Osteocyte (in vitro differentiated cells): ENCODE measurements at regions not wholly inside any gene's neighbourhood (a gene's known extent, or its start where the extent isn't known, plus 50 kb on each side); places are given as distances from the start of the nearest gene placed in this dataset.

Source experiments
- DNase-seq: peaks from one replicate; pipeline ENCODE4 v3.0.0; 2021; ENCODE audit warnings: mixed read lengths; ENCODE audit not compliant: unreplicated experiment; ENCODE audit errors: extremely low spot score
- H3K27ac Mint-ChIP-seq: one replicate; pipeline ENCODE4 v1.8.0; 2021; ENCODE audit warnings: mild to moderate bottlenecking, mixed read lengths; ENCODE audit not compliant: unreplicated experiment
- H3K27me3 Mint-ChIP-seq: one replicate; pipeline ENCODE4 v1.8.0; 2021; ENCODE audit warnings: mixed read lengths; ENCODE audit not compliant: unreplicated experiment
- H3K36me3 Mint-ChIP-seq: one replicate; pipeline ENCODE4 v1.8.0; 2021; ENCODE audit warnings: mixed read lengths; ENCODE audit not compliant: unreplicated experiment
- H3K4me1 Mint-ChIP-seq: one replicate; pipeline ENCODE4 v1.8.0; 2021; ENCODE audit warnings: mixed read lengths; ENCODE audit not compliant: unreplicated experiment
- H3K4me3 Mint-ChIP-seq: one replicate; pipeline ENCODE4 v1.8.0; 2021; ENCODE audit warnings: mild to moderate bottlenecking, moderate library complexity, mixed read lengths; ENCODE audit not compliant: unreplicated experiment
- H3K9me3 Mint-ChIP-seq: one replicate; pipeline ENCODE4 v1.8.0; 2021; ENCODE audit warnings: mixed read lengths; ENCODE audit not compliant: unreplicated experiment
- CTCF ChIP-seq: fragments of 200-600 bp; sonication (generic); IDR thresholded peaks from 2 replicates; pipeline ENCODE4 v1.5.0; 2021; ENCODE audit warnings: antibody characterized with exemption, mild to moderate bottlenecking, moderate library complexity

GRCh38 chr14:42319996-42320395 is 713.3 kb downstream of the LRFN5 start:
- no peaks in the 10 kb centered on the region for H3K4me1 Mint-ChIP-seq

GRCh38 chr14:42316693-42317092 is 710.0 kb downstream of the LRFN5 start:
- TF ChIP-seq CTCF: no peak
- no peak for DNase-seq
- Mint-ChIP-seq H3K27ac (no peak overlapping the region), H3K9me3 (peaks cover 6% of the 10 kb centered on the region), H3K36me3 (no peaks in the 10 kb centered on the region), H3K4me3 (no peak overlapping the region), H3K27me3 (no peaks in the 10 kb centered on the region), H3K4me1 (no peaks in the 10 kb centered on the region)

More at GRCh38 chr14:42319996-42320395, 713.3 kb downstream of the LRFN5 start:
- Mint-ChIP-seq H3K36me3 (no peaks in the 10 kb centered on the region), H3K9me3 (no peaks in the 10 kb centered on the region), H3K27me3 (no peaks in the 10 kb centered on the region), H3K4me3 (no peak overlapping the region), H3K27ac (no peak overlapping the region)
- no peak for DNase-seq
- TF ChIP-seq CTCF: no peak

GRCh38 chr14:42311876-42312275 is 705.2 kb downstream of the LRFN5 start:
- H3K27me3 Mint-ChIP-seq: no peaks in the 10 kb centered on the region
- H3K27ac Mint-ChIP-seq: no peak overlapping the region
- no peaks in the 10 kb centered on the region for H3K36me3 Mint-ChIP-seq
- H3K4me3 Mint-ChIP-seq: no peak overlapping the region
- H3K9me3 Mint-ChIP-seq: peaks cover 25% of the 10 kb centered on the region
- DNase-seq: no peak
- TF ChIP-seq CTCF: no peak
- H3K4me1 Mint-ChIP-seq: no peaks in the 10 kb centered on the region

GRCh38 chr14:42307239-42307825 is 700.7 kb downstream of the LRFN5 start:
- Mint-ChIP-seq H3K9me3 (peaks cover 39% of the 10 kb centered on the region), H3K27ac (no peak overlapping the region), H3K4me3 (no peak overlapping the region), H3K4me1 (no peaks in the 10 kb centered on the region), H3K27me3 (no peaks in the 10 kb centered on the region), H3K36me3 (no peaks in the 10 kb centered on the region)
- no peak for DNase-seq
- TF ChIP-seq CTCF: no peak

- H3K4me1 Mint-ChIP-seq: no peaks in the 10 kb centered on the region
- DNase-seq: no peak
- H3K27ac Mint-ChIP-seq: no peak overlapping the region
- no peaks in the 10 kb centered on the region for H3K27me3 Mint-ChIP-seq
- peaks cover 11% of the 10 kb centered on the region for H3K9me3 Mint-ChIP-seq
- no peaks in the 10 kb centered on the region for H3K36me3 Mint-ChIP-seq
- H3K4me3 Mint-ChIP-seq: no peak overlapping the region
- TF ChIP-seq CTCF: no peak
These were observed 693.0 kb downstream of the LRFN5 start for GRCh38 chr14:42299692-42300091.
